ENCODE measurements at regions not wholly inside any gene's neighbourhood (a gene's known extent, or its start where the extent isn't known, plus 50 kb on each side); places are given as distances from the start of the nearest gene placed in this dataset.

DNA sequence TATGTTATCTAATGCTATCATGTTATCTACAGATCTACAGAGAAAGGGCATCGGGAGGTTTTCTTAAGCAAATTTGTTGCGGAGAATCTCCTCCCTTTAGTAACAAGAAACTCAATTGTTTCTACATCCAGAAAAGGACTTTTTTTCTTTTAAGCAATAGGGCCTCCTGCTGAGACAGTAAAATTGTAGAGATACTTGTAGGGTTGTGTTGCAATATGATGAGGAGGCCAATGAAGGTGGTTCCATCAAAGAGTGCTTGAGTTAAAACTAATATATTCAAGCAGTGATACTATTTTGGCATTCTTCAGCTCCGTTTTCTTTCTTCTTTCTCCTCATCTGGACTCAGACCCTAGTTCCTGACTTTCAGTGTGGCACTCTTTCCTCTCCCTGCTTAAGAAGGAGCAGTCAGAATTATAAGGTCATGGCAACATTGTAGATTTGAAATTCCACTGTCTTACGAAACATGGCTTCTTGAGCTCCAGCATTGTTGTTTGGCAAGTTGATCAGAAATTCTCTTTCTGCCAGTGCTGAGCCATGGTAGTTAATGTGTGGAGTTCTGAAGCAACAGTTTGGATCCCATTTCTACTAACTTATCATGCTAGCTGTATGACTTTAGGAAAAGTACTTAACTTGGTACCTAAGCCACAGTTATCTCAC lies 202.0 kb upstream of the SLC14A2 start:
- no peak for TF ChIP-seq ZBTB7A (IDR thresholded peaks at IDR 0.05; ENCODE audit: low read depth)
- no peak for TF ChIP-seq RAD21 (IDR thresholded peaks at IDR 0.05; ENCODE audit: low read depth)
- no peak for TF ChIP-seq FOXM1 (IDR thresholded peaks at IDR 0.05; ENCODE audit: borderline replicate concordance, low read depth)
- no peak for TF ChIP-seq CREB1 (IDR thresholded peaks at IDR 0.05; ENCODE audit: low read depth)
- no peak for TF ChIP-seq YY1 (IDR thresholded peaks at IDR 0.05; ENCODE audit: low read depth)
- no peak for TF ChIP-seq EP300 (IDR thresholded peaks at IDR 0.05; ENCODE audit: borderline replicate concordance)
- TF ChIP-seq, protein P1, sequence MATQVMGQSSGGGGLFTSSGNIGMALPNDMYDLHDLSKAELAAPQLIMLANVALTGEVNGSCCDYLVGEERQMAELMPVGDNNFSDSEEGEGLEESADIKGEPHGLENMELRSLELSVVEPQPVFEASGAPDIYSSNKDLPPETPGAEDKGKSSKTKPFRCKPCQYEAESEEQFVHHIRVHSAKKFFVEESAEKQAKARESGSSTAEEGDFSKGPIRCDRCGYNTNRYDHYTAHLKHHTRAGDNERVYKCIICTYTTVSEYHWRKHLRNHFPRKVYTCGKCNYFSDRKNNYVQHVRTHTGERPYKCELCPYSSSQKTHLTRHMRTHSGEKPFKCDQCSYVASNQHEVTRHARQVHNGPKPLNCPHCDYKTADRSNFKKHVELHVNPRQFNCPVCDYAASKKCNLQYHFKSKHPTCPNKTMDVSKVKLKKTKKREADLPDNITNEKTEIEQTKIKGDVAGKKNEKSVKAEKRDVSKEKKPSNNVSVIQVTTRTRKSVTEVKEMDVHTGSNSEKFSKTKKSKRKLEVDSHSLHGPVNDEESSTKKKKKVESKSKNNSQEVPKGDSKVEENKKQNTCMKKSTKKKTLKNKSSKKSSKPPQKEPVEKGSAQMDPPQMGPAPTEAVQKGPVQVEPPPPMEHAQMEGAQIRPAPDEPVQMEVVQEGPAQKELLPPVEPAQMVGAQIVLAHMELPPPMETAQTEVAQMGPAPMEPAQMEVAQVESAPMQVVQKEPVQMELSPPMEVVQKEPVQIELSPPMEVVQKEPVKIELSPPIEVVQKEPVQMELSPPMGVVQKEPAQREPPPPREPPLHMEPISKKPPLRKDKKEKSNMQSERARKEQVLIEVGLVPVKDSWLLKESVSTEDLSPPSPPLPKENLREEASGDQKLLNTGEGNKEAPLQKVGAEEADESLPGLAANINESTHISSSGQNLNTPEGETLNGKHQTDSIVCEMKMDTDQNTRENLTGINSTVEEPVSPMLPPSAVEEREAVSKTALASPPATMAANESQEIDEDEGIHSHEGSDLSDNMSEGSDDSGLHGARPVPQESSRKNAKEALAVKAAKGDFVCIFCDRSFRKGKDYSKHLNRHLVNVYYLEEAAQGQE (IDR thresholded peaks at IDR 0.05; ENCODE audit: low read depth), result no peak
- no peak for TF ChIP-seq EGR1 (IDR thresholded peaks at IDR 0.05)
- TF ChIP-seq TAF1 (IDR thresholded peaks at IDR 0.05; ENCODE audit: low read depth), result no peak
- TF ChIP-seq, protein P2, sequence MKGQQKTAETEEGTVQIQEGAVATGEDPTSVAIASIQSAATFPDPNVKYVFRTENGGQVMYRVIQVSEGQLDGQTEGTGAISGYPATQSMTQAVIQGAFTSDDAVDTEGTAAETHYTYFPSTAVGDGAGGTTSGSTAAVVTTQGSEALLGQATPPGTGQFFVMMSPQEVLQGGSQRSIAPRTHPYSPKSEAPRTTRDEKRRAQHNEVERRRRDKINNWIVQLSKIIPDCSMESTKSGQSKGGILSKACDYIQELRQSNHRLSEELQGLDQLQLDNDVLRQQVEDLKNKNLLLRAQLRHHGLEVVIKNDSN (IDR thresholded peaks at IDR 0.05), result no peak
- TF ChIP-seq, protein P3, sequence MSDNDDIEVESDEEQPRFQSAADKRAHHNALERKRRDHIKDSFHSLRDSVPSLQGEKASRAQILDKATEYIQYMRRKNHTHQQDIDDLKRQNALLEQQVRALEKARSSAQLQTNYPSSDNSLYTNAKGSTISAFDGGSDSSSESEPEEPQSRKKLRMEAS (IDR thresholded peaks at IDR 0.05), result no peak
